HG03460 (cell line): ENCODE measurements at regions not wholly inside any gene's neighbourhood (a gene's known extent, or its start where the extent isn't known, plus 50 kb on each side); places are given as distances from the start of the nearest gene placed in this dataset.

Experiments
- ATAC-seq: cut with Tn5 transposase; IDR thresholded peaks from one replicate; pipeline ENCODE4 v1.9.1; 2021; ENCODE audit not compliant: unreplicated experiment

DNA sequence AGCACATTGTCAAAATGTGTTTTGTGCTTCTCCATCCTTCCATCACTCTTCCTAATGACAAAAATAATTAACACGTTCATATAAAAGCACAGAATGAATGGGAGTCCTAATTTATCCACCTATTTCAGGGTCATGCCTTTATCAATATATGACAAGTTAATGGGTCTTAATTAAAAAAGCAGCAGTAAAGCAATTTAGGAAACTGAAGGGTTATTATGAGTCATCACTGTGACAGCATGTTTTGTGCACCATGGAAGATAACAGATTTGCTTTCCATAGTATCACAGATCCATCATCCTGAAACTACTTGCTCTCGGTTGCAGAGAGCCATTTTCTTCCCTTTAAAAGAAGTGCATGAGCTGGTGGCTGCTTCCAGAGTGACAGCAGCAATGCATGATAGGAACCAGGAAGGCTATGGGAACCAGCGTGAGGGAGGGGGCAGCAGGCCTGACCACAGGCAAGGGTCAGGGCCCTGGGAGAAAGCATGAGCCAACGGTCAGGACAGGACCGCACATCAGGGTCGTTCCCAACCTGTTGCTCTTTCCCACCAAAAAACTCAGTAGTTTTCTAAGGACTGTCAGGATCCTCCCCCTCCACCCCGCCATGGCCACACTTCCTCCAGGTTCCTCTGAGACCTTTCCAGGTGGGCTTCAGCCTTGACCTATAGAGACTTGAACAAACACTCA is 784.1 kb downstream of the UQCRFS1 start:
- ATAC-seq = no peak

DNA sequence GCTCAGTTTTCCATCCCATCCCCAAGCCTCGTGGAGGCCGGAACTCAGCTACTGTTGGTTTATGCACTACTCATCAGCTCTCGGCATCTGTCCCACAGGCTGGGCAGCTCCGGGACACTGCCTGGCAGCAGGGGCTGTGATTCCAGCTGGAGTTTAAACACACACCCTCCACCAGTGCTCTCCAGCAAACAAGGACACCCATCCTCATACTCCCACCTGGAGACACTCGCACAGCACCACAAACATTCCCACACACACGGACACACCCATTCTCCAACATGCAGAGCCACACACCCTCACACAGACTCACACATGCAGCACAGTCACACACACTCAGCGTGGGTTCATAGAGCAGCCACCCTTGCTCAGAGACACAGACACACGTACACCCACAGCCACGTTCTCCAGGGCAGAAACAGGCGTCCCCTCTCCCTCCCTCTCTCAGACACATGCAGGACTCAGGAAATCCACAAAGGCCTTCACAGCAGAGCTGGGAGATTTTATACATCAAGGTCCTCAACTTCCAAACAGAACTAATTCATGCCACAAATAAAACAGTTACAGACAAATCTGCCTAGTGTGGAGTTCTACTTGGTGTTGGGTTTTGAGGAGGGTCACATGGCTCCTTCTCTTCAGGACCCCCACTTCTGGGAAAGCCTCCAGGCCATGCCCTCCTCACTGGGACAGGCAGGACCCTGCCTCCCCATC is 785.4 kb downstream of the UQCRFS1 start:
- ATAC-seq = no peak

DNA sequence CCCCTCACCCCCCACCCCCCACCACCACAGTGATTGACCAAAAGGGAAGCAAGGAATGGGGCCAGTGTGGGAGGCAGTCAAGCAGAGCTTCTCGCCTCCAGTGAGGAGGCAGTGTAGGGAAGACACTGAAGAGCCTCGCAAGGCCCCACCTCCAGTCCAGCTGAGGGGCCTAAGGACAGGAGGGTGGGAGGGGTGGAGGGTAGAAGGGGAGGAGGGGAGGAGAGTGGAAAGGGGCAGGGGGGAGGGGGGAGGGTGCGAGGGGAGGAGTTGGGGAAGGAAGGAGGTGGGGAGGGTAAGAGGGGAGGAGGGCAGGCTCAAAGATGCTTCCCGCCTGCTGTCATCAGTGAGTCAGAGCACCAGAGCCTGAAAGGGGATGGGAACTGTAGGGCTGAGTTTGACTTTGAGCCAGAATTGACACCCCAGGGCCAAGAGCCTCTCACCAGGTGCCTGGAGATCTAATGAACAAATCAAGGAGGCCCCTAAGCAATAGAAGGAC is 786.2 kb downstream of the UQCRFS1 start:
- ATAC-seq = no peak

DNA sequence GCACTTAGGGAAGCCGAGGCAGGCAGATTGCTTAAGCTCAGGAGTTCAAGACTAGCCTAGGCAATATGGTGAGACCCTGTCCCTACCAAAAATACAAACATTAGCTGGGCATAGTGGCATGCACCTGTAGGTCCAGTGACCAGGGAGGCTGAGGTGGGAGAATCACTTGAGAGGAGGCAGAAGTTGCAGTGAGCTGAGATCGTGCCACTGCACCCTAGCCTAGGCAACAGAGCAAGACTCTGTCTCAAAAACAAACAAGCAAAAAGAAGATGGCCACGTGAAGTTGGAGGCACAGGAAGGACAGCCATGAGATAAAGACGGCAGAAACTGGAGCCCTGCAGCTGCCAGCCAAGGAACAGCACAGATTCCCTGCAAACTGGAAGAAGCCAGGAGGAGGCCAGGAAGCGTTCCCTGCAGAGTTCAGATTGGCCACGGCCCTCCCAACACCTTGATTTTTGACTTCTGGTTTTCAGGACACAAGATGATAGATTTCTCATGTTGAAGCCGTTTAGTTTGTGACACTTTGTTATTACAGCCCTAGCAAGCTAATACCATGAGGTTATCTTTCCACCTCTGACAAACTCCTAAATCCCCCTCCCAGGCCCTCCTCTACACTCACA is 786.7 kb downstream of the UQCRFS1 start:
- ATAC-seq = no peak

DNA sequence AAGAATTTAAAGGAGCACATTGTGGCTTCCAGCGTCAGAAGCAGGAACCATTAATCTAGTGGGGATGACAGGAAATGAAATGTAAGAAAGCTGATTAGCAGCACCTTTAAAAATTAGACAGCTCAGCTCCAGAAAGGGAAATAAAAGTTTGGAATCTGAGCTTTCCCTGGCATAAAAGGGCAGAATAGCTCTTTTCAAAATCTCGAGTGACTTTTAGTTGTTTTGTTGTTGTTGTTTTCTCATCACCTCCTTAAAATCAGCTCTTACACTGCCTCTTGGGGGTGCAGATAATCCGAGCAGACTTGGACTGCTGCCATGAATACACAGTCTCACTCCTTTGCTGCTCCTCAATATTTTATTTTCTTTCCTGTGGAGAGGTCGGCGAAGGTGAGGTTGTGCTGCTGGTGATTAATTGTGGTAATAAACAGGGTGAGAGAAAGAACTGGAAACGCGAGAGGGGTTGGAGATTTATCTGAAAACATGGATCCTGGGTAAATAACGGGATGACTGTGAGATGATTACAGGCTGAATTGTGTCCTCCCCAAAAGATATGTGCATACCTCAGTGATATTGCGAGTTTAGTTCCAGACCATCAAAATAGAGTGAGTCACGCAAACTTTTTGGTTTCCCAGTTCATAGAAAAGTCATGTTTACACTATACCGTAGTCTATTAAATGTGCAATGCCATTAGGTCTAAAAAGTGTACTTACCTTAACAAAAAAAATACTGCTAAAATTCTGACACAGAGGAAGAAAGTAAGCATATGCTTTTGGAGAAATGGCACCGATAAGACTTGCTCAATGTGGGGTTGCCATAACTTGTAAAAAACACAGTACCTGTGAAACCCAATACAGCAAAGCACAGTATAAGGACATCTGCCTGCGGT is 787.7 kb downstream of the UQCRFS1 start:
- no peak for ATAC-seq

DNA sequence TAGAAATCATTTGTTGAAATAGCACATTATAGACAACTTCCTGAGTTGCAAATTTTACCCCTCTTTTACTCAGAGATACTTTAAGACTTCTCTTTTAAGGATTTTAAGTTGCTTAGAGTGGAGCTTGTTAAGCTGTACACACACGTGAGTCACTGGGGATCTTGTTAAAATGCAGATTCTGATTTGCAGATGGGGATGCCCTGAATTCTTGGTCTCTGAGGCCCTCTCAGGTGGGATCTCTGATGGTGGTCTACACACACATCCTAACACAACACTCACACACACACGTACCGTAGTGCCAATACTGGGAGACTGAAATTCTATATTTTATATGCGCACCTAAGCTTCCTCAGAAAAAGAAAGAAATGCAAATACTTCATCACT is 788.3 kb downstream of the UQCRFS1 start:
- no peak for ATAC-seq

DNA sequence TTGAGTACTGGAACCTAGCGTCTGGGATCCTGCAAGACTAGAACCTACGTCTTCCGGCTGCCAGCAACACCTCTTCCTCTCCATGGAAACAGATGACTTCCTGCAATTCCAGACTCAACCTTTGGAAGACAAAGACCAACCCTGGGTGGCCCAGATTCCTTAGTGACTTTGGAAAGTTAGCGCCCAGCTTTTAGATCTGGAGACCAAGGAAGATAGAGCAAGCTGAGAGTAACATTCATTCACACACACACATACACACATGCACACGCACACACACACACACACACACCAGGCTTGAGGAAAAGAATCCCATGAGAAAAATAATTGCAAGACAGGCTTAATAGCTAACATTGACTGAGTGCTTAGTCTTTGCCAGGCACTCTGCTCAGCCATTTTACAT is 788.9 kb downstream of the UQCRFS1 start:
- no peak for ATAC-seq

DNA sequence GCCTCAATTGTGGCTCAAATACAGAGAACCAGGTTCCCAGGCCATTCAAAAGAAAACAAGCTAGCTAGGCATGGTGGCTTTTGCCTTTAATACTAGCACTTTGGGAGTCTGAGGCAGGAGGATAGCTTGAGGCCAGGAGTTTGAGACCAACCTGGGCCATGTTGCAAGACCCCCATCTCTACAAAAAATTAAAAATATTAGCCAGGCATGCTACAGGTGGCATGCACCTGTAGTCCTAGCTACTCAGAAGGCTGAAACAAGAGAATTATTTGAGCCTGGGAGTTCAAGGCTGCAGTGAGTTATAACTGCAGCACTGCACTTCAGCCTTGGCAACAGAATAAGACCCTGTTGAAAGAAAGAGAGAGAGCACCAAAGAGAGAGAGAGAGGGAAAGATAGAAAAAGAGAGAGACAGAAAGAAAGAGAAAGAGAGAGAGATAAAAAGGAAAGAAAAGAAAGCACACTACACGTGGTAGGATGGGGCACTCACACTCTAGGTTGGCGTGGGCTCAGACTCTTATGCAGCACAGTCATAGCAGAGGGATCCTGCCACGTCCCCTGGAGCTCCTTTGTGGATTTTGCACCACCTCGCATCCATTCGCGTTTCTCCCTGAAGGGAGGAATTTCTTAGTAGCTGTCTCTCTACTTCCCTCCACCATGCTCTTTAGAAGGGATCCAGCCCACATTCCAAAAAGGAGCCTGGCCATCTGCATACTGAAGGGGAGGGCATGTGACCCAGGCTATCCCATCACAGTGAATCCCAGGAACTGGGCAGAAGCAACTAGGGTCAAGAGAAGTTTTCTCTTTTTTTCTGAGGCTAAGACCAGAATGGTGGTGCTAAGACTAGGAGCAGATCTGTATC is 789.9 kb downstream of the UQCRFS1 start:
- no peak for ATAC-seq

DNA sequence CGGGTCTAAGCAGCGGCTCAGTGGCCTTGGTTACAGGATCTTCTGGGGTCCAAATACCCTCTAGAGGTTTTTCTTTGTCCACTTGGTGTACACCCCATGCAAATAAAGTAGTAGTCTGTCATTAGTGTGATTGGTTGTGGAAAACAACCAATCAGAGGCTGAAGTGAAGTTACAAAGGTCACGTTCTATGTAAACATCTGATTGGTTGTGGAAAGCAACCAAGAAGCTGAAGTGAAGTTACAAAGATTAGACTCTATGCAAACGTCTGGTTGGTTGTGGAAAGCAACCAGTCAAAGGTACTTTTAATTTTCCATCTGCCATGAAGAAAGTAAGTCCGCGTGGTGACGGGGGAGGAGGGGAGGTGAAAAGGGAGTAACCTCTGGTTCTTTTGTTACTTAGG is 790.9 kb downstream of the UQCRFS1 start:
- ATAC-seq = no peak

DNA sequence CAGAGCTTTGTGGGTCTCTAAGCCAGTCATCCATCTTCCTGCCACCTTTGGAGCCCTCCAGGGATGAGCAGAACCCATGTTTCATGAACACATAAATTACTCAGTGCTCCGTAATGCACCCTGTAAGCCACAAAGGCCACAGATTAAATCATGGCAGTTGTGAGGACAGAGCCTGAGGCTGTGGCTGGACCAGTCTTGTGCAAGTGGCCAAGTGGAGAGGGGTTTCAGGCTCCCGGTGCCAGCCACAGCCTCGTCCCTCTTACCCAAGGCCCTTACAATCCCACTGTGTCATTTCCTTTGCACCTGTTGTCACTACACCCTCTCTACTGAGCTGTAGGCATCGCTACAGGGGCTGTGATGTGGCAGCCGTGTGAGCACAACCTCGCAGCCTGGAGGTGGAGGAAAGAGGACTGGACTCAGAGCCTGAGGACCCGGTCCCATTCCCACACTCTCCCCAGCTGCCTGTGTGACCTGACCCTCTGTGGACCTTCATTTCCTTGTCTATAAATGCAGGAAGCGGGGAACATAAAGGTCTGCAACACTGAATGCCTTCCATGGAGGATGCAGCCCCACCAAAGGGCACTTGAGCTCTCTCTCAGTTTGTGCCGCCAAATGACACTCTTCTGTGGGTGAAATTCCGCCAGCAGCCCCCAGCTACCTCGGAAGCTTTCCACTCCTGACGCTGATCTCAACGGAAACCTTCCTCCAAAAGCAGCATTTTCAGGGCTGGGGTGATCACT is 792.0 kb downstream of the UQCRFS1 start:
- ATAC-seq = no peak

DNA sequence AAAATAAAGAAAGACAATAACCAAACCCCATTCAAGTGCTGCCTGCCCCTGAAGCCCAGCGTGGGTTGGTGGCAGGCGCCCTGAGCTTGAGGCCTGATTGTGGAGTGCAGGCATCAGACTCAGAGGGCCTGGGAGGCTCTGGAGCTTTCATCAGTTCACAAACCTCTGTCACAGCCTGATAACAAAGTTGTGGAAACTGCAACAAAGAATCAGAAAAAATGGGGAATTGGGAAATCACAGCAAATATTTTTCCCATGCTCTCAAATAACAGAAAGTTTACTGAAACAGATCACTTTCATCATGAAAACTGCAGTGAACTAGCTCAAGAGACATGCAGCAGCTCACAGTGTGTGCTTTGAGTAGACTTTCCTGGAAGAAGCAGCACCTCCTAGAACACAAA is 793.6 kb downstream of the UQCRFS1 start:
- no peak for ATAC-seq

DNA sequence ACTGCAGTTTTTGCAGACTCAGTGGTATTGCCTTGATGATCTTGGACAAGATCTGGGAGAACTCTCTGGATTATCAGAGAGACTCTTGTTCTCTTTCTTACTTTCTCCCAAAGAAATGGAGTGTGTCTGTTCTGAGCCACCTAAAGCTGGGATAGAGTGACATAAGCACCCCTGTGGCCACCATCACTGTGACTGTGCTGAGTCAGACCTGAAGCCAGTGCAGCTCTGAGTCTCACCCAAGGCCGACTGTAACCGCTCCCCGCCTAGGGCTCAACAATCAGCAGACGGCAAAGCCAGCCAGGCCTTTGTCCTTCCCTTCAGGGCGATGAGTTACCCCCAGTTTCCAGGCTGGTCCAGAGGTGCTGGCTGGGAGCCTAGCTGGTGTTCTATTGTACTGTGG is 795.6 kb downstream of the UQCRFS1 start:
- ATAC-seq = no peak

DNA sequence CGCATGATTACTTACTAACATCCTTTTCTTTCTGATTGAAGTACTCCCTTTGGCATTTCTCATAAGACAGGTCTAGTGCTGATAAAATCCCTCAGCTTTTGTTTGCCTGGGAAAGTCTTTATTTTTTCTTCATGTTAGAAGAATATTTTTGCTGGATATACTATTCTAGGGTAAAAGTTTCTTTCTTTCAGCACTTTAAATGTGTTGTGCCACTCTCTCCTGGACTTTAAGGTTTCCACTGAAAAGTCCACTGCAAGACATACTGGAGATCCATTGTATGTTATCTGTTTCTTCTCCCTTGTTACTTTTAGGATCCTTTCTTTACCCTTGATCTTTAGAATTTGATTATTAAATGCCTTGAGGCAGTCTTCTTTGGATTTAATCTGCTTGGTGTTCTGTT is 796.7 kb downstream of the UQCRFS1 start:
- no peak for ATAC-seq

DNA sequence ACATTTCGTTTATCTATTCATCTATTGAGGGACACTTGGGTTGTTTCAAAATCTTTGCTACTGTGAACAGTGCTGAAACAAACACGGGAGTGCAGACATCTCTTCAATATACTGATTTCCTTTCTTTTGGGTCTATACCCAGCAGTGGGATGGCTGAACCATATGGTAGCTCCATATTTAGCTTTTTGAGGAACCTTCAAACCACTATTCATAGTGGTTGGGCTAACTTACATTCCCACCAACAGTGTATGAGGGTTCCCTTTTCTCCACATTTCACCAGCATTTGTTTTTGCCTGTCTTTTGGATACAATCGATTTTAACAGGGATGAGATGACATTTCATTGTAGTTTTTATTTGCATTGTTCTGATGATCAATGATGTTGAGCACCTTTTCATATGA is 798.2 kb downstream of the UQCRFS1 start:
- no peak for ATAC-seq

DNA sequence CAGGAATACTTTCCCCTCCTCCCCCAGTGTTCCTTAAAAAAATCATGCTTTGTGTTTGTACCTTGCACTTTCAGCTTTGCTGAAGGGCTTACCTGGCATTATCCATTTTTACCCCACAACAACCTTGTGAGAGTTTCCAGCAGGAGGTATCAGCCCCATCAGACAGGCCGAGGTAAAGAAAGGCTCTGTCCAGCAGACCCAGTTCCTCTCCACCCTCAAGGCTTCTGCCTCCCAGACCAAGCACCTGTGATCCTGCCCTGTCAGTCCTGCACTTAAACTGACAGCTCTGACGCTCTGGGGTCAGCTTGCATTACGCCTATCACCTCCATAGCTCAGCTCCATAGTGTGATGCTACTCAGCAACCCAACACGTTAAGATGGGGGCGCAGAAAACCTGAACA is 803.1 kb downstream of the UQCRFS1 start:
- ATAC-seq = no peak

DNA sequence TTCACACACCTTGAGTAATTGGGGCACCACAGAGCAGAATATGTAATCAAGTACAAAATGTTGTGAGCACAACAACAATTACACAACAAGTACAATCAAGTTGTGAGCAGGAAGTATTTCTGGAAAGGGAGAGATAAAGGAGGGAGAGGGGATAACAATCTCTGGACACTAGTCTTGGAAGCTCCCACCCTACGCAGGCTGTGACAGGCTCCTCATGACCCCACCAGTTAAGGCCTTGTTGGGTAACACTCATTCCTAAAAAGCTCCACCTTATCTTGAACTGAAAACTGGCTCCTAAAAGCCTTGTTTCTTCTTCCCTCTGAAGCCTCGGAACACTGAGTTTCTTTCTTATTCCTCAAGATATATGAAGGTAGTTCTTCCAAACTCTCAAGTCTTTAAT is 806.0 kb downstream of the UQCRFS1 start:
- no peak for ATAC-seq

DNA sequence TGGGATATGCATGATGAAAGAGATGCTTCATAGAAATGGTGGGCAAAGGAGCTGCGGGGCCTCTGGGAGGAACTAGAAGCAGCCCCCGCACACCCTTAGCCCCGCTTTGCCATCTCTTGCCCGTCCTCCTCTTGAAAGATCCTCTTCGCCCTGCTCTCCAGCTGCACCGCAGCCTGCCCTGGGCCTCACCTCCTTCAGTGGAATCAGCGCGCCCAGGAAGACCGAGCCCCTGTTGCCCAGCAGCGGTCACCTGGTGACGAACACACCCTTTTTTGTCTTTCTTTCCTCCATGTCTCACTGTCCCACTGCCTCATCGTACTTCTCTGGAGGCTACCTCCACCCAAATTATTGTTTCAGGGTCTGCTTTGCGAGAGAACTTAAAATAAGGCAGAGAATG is 807.6 kb downstream of the UQCRFS1 start:
- no peak for ATAC-seq

DNA sequence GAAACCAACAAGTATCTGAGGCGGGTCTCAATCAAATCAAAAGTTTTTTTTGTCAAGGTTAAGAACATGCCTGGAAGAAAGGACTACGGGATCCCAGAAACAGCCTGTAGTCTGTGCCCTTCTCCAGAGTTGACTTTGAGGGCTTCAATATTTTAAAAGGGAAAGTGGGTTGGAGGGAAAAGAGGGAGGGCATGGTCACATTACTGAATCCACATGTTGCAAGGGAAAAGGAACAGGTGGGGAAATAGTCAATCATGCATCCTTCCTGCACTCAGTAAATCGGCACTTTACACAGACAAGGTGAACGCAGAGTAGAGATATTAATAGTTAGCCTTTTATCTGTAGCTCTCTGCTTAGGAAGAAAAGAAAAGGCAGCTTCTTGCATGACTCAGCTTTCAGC is 808.5 kb downstream of the UQCRFS1 start:
- ATAC-seq = no peak

DNA sequence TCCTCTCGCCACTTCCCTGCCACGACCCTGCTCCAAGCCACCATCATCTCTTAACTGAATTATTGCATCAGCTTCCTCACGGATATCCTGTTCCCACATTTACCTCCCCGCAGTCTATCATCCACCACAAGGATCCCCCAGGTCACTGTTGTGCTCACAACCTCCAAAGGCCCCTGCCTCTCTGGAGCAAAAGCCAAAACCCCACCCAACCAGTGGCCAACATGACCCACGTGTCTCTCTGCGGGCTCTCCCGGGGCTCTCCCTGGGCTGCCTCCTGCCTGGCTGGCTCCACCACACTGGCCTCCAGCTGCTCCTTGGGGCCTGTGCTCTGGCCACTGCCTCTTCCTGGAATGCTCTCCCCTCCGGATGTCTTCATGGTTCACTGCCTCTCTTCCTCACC is 809.3 kb downstream of the UQCRFS1 start:
- no peak for ATAC-seq
